ENCODE measurements at regions not wholly inside any gene's neighbourhood (a gene's known extent, or its start where the extent isn't known, plus 50 kb on each side); places are given as distances from the start of the nearest gene placed in this dataset.

DNA sequence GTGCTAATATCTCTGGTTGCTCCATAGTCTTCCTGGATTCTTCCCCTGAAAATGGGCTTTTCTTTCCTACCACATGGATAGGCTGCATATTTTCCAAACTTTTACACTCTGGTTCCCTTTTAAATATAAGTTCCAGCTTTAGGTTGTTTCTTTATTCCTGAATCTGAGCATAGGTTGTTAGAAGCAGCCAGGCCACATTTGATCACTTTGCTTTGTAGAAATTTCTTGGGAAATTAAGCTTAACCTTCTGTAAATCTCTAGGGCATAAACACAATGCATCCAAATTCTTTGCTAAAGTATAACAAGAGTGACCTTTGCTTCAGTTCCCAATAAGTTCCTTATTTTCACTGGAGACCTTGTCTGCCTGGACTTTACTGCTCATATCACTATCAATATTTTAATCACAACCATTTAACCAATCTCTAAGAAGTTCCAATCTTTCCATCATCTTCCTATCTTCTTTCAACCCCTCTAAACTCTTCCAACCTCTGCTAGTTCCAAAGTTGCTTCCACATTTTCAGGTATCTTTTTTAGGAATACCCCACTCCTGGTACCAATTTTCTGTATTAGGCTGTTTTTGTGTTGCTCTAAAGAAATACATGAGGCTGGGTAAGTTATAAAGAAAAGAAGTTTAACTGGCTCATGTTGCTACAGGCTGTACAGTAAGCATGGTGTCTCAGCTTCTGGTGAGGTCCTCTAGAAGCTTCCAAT is 389.6 kb upstream of the HS6ST1 start:
- DNase-seq: no peak

DNA sequence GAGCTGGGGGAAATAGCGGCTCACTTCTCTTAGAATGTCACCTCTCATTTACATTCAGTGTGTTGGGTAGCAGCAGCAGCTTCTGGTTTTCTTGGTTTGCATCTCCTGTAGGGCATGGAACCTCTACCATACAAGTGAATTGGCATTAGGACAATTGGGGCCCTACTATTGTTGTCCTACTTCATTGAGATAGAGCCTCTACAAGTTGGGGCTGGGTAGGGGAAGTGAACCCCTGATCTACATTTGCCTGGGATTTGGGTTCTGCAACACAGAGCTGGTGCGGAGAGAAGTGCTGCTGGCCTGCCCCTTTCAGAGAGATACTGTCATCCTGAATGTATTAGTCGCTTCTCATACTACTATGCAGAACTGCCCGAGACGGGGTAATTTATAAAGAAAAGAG is 391.6 kb upstream of the HS6ST1 start:
- DNase-seq: no peak

GRCh38 chr2:128710729-128711128 is 392.1 kb upstream of the HS6ST1 start:
- no peak for DNase-seq

- no peak for DNase-seq
Measured at GRCh38 chr2:128714285-128714684, 395.6 kb upstream of the HS6ST1 start.

DNA sequence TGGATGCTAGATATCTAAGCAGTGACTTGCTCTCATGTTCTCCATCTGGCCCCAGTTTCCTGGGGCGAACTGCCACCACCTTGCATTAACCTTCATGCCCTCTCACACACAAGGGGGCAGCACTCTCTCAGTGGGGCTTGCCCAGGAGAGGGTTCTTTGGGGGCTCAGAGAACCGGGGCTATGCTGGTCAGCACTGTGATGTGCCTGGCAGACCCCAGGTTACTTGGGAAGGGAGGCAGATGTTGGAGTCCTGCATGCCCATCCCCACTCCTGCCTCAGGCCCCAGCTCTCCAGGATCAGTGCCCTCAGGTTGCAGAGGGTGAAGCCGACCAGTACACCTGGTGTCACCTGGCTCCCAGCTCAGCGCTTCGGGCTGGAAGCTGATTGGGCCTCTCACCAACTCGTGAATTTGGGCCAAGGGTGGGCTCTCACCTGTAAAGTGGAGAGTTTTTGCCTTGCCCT is 396.2 kb upstream of the HS6ST1 start:
- DNase-seq: no peak

- DNase-seq: no peak
Measured at GRCh38 chr2:128715360-128715759, 396.7 kb upstream of the HS6ST1 start.

GRCh38 chr2:128716299-128716721 is 397.6 kb upstream of the HS6ST1 start:
- no peak for DNase-seq

DNA sequence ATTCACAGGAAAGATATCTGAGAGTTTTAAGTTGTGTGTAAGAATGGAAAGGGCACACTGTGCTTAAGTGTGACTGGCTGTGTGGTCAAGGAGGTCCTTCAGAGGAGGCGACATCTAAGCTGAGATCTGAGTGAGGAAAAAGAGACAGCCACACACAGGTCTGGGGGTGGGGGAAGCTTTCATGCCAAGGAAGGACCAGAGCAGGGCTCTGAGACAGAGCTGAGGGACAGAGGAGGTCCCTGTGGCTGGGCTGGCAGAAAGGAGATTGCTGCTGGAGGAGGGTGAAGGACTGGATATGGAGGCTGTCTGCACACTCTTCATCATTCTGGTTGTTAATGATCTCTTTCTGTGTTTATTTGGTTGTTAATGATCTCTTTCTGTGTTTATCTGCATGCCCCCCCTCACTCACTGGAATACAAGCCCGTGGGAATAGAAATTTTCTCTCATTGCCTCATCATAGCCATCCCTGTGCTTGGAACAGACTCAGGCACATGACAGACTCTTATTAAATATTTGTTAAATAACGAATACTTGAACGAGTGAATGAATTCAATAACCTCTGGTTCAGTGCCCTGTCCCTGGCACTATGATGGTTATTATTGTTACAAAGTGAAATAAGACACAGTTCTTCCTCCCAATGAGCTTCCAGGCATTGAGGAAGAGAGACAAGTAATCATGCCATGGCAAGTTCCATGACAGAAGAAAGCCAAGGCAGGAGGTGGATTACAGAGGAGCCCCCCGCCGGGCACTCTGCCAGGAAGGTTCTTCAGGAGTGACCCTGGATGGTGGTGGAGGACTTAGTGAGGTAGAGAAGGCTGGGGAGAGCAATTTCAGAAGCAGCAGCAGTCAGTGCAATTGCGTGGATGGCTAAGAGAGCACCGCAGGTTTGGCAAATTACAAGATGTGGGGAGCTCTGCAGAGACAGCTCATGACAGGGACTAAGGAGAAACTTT is 399.4 kb upstream of the HS6ST1 start:
- no peak for DNase-seq

DNA sequence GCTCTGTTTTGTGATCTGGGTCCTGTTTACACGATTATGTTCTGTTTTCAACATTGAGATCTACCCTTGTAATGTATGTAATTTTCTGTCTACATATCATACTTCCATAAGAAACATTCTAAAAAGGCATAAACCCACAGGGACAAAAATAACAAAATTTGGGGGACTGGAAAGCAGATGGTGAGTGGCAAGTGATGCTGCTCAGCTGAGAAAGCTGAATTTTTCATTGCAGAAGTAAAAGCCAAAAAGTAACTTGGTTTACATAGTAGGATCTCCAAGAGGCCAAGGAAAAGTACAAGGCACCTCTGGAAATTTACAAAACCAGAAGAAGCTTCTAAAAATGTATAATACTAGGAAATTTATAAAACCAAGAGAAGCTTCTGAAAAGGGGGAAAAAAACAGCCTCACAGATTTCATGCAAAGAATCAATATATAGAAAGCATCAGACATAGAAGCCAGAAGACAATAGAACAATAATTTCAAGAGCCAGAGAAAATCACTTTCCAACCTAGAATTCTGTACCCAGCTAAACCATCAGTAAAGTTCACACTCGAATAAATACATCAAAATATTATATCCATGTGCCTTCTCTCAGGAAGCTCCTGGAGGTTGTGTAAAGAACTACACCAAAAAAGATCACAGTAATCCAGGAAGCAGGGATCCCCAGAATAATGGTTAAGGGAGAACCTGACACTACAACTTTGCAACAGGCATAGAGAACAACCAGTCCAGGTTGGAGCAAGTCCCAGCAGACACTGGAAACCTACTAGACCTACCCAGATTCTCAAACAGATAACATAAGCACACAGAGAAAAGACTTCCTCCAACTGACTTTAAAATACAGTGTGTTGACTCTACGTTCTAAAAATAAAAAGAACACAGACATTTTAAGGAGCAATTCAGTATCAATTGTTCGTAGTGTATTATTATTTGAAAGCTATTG is 401.7 kb upstream of the HS6ST1 start:
- DNase-seq: no peak

GRCh38 chr2:128721096-128721495 is 402.4 kb upstream of the HS6ST1 start:
- no peak for DNase-seq

DNA sequence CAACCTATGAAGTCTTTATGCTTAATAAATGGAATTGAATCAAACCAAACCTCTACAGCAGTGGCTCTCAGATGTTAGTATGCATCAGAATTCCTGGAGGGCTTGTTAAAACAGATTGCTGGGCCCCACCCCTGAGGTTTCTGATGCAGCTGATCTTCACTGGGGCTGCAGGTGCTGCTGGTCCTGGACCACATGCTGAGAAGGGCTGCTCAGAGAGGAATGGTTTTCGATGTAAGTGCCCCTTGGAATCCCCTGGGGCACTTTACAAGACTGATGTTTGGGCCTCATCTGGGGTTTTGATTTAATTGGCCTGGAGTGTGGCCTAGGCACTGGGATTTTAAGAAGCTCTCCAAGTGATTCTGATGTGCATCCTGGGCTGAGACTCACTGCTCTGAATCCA is 403.8 kb upstream of the HS6ST1 start:
- DNase-seq: no peak

DNA sequence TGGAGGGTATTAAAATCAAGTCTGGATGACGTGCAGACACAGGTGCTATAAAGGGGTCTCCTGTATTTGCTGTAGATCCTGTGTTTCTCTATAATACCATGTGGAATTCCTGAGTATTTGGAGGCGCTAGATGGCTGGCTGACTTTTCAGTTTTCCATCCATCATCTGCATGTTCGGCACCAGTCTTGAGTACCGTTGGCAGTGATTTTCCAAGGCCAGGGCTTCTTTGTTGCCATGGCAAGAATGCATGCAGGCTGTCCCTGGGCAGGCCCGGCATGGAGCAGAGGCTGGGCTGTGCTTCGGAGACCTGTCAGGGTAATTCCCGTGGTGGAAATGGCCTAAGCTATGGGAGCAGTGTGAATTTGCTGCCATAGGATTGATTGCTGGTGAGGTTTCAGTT is 405.9 kb upstream of the HS6ST1 start:
- DNase-seq: no peak

- DNase-seq: no peak
Measured at GRCh38 chr2:128724972-128725371, 406.3 kb upstream of the HS6ST1 start.

DNA sequence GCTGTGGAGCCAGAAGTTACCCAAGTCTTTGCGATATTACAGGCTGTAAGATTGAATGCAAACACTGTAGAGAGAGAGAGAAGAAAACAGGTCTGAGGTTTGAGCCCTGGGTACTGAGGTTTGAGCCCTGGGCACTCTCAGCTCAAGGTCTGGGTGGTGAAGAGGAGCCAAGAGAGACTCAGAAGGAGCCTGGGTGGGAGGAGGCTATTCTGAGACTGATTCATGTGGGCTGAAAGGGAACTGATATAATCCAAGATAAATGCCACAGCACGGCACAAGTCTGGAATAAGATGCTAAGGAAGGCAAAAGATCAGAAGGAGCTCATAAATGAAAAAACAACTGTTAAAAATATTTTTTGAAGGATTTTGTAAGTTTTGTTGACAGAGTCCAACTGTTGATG is 407.6 kb upstream of the HS6ST1 start:
- no peak for DNase-seq

DNA sequence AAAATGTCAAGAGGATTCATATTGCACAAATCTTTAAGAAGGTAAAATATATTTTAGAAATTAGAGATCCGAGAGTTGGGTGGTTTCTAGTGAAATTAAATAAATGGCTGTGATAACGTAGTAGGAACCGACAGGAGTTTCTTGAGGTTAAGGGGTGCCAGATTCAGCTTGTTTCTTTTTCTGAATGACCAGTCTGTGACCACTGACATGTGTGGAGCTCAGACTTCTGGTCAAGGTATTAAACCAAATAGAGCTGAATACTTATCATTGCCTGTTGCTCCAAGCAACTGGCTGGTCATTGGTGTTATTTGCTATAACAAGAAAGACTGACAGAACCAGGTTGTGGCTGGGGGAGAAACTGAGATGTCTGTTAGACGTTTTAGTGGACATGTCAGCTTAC is 408.2 kb upstream of the HS6ST1 start:
- no peak for DNase-seq

GRCh38 chr2:128727404-128727803 is 408.7 kb upstream of the HS6ST1 start:
- DNase-seq: no peak

DNA sequence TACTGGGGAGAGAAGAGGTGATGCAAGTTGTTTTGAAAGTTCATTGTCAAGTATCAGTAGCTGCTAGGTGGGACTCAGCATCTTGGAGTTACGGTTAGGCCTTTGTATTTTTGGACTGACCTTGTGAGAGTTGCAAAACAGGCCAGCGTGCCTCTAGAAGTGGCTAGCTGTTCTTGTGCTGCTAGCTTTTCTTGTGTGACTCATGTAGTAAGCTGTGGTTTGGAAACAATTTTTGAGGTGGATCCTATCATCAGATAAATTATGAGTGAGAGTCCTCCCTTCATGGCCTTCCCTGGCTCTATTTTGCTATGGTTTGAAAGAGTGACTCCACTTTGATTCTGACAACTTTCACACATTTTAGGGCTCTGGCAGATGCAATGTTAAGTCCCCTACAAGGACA is 409.2 kb upstream of the HS6ST1 start:
- DNase-seq: no peak

- DNase-seq: no peak
Measured at GRCh38 chr2:128729051-128729450, 410.4 kb upstream of the HS6ST1 start.

DNA sequence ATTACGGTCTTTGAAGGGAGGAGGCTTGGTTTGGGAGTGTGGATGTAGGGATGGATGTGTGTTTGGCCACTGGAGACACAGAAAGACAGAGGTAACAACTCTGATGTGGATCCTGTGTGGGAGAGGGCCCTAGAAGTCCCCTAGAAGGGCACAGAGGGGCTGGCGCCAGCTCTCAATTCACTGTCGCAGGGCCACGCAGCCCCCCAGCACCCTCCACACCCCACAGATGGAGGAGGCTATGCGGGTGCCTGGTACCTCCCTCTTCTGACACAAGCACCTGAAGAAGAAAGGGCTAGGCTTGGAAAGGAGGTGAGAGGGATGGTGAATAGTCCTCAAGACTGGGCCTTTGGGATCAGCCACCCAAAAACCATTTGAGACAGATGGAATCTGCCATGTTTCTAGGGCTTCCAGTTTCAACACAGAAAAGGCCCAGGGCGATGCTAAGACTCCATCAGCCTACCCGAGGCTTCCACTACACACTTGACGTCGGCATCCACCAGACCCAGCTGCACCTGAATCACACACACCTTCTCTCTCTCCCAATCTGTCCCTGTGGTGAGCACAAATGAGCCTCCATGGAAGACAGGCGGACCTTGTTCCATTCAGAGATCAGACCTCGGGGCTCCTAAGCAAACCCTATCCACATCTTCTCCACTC is 413.5 kb upstream of the HS6ST1 start:
- DNase-seq: no peak

DNA sequence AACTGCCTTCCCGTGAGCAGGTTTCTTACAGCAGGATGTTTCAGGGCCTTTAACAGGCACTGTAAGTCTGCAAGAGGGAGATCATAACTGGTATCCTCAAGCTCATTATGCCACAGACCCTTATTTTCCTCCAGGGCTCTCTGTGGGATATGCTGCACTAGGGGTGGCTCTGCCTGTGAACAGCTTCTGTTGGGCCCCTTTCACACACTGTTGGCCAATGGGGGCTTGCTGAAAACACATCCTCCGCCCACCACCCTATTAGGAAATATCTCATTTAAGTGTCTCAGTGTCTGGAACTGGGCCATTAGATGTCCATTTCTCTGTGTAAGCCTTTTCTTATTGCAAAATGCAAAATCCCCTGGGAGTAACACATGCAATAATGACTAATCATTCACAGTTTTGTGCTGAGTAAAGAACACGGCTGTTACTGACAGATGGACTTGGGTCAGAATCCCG is 414.3 kb upstream of the HS6ST1 start:
- DNase-seq: no peak

- DNase-seq: no peak
Measured at GRCh38 chr2:128733450-128733849, 414.8 kb upstream of the HS6ST1 start.

All from activated CD8-positive, alpha-beta memory T cell treated with anti-CD3 and anti-CD28 coated beads for 24 hours (primary cell).